Liver (tissue), 7 donors: ENCODE measurements at regions not wholly inside any gene's neighbourhood (a gene's known extent, or its start where the extent isn't known, plus 50 kb on each side); places are given as distances from the start of the nearest gene placed in this dataset.

Experiments used
- DNase-seq: peaks from one replicate; pipeline ENCODE4 v3.0.0-alpha.2; 2017; ENCODE audit warnings: low spot score
- H3K27ac ChIP-seq, 2 donors: one replicate each; pipeline ENCODE4 v1.7.0; 2013; ENCODE audit warnings: inconsistent platforms in 2 of 2, low read length in 2 of 2, control low read depth in 1 of 2, low read depth in 1 of 2, mild to moderate bottlenecking in 1 of 2
- H3K27me3 ChIP-seq, 4 donors: one replicate each; pipeline versions ENCODE4 v1.6.1 to v1.7.0; 2013; ENCODE audit warnings: low read length in 3 of 4, inconsistent platforms in 1 of 4, mild to moderate bottlenecking in 1 of 4, moderate library complexity in 1 of 4; ENCODE audit not compliant: control insufficient read depth in 4 of 4, insufficient read depth in 4 of 4
- H3K36me3 ChIP-seq, 4 donors: one replicate each; pipeline versions ENCODE4 v1.6.1 to v1.7.0; 2013; ENCODE audit warnings: low read length in 3 of 4, mild to moderate bottlenecking in 3 of 4, low read depth in 1 of 4, moderate library complexity in 1 of 4; ENCODE audit not compliant: control insufficient read depth in 4 of 4, insufficient read depth in 3 of 4
- H3K4me1 ChIP-seq, 4 donors: one replicate each; pipeline versions ENCODE4 v1.6.1 to v1.7.0; 2013; ENCODE audit warnings: low read length in 3 of 4, mild to moderate bottlenecking in 3 of 4, moderate library complexity in 1 of 4; ENCODE audit not compliant: control insufficient read depth in 4 of 4, insufficient read depth in 4 of 4
- H3K4me3 ChIP-seq, 3 donors: one replicate each; pipeline versions ENCODE4 v1.6.1 to v1.7.0; 2013; ENCODE audit warnings: low read length in 3 of 3, control low read depth in 1 of 3, low read depth in 1 of 3, mild to moderate bottlenecking in 1 of 3
- H3K9ac ChIP-seq, 2 donors: one replicate each; pipeline ENCODE4 v1.7.0; 2013; ENCODE audit warnings: low read length in 2 of 2, mild to moderate bottlenecking in 2 of 2, moderate library complexity in 2 of 2, control low read depth in 1 of 2, low read depth in 1 of 2
- H3K9me3 ChIP-seq, 4 donors: one replicate each; pipeline versions ENCODE4 v1.6.1 to v1.7.0; 2013; ENCODE audit warnings: low read length in 3 of 4; ENCODE audit not compliant: control insufficient read depth in 4 of 4
- ATF3 ChIP-seq: IDR thresholded peaks from 2 replicates; pipeline ENCODE4 v1.6.1; 2016; ENCODE audit warnings: antibody characterized with exemption
- EGR1 ChIP-seq, 2 donors: IDR thresholded peaks; 2 replicates each; pipeline ENCODE4 v1.6.1; 2016 to 2018; ENCODE audit warnings: antibody characterized with exemption in 2 of 2, low read depth in 2 of 2
- GABPA ChIP-seq, 2 donors: IDR thresholded peaks in 1 of 2; conservative IDR thresholded peaks in 1 of 2; 2 replicates each; pipeline ENCODE4 v1.6.1; 2016; ENCODE audit warnings: antibody characterized with exemption in 2 of 2, mild to moderate bottlenecking in 1 of 2, moderate library complexity in 1 of 2
- HNF4A ChIP-seq, 2 donors: conservative IDR thresholded peaks; 2 replicates each; pipeline ENCODE4 v1.6.1; 2016; ENCODE audit warnings: antibody characterized with exemption in 2 of 2, mild to moderate bottlenecking in 2 of 2
- HNF4G ChIP-seq: IDR thresholded peaks from 2 replicates; pipeline ENCODE4 v1.6.1; 2016; ENCODE audit warnings: antibody characterized with exemption
- JUND ChIP-seq, 2 donors: IDR thresholded peaks; 2 replicates each; pipeline ENCODE4 v1.6.1; 2016; ENCODE audit warnings: antibody characterized with exemption in 2 of 2
- NR2F2 ChIP-seq: IDR thresholded peaks from 2 replicates; pipeline ENCODE4 v1.6.1; 2016; ENCODE audit warnings: antibody characterized with exemption
- REST ChIP-seq: IDR thresholded peaks from 2 replicates; pipeline ENCODE4 v1.6.1; 2016; ENCODE audit warnings: antibody characterized with exemption, mild to moderate bottlenecking
- RXRA ChIP-seq, 2 donors: IDR thresholded peaks; 2 replicates each; pipeline ENCODE4 v1.6.1; 2017 to 2018; ENCODE audit warnings: antibody characterized with exemption in 2 of 2, mild to moderate bottlenecking in 1 of 2
- SP1 ChIP-seq: IDR thresholded peaks from 2 replicates; pipeline ENCODE4 v1.6.1; 2018; ENCODE audit warnings: antibody characterized with exemption, mild to moderate bottlenecking
- TAF1 ChIP-seq: conservative IDR thresholded peaks from 2 replicates; pipeline ENCODE4 v1.6.1; 2016; ENCODE audit warnings: antibody characterized with exemption, mild to moderate bottlenecking
- YY1 ChIP-seq: IDR thresholded peaks from 2 replicates; pipeline ENCODE4 v1.6.1; 2016; ENCODE audit warnings: antibody characterized with exemption, mild to moderate bottlenecking
- WGBS: extraction: QIAGEN DNeasy Blood & Tissue Kit; methylation state at CpG from one replicate; pipeline ENCODE4 v1.1.7; 2013; 5-methylcytosine and 5-hydroxymethylcytosine counted together
- donor health status: healthy.
- donor health status: healthy.
- donor health status: healthy.
- donor health status: healthy.

- no peak for DNase-seq
- Histone ChIP-seq H3K4me3 (no peak overlapping the region), H3K4me1 (no peaks in the 10 kb centered on the region), H3K27ac (no peak overlapping the region), H3K9ac (no peak overlapping the region), H3K9me3 (no peaks in the 10 kb centered on the region), H3K27me3 (peaks cover 0 to 4% (median 0%) of the 10 kb centered on the region in 4 donors), H3K36me3 (no peaks in the 10 kb centered on the region)
- 53% methylated on average over 2 of the region's 2 CpGs for WGBS
- TF ChIP-seq GABPA (IDR thresholded peaks at IDR 0.05 in 1 of 2, conservative IDR thresholded peaks at IDR 0.05 in 1 of 2) (no peak), HNF4A (conservative IDR thresholded peaks at IDR 0.05) (no peak), HNF4G (no peak), TAF1 (no peak), EGR1 (IDR thresholded peaks at IDR 0.05; ENCODE audit: low read depth in 2 of 2) (no peak), JUND (IDR thresholded peaks at IDR 0.05) (no peak), RXRA (IDR thresholded peaks at IDR 0.05) (no peak)
These were observed 210.4 kb upstream of the ELAC2 start for GRCh38 chr17:13228225-13228624.

- 28% methylated on average over 4 of the region's 4 CpGs for WGBS
- no peak for DNase-seq
- no peak for TF ChIP-seq JUND (IDR thresholded peaks at IDR 0.05)
- no peak for TF ChIP-seq SP1
- TF ChIP-seq RXRA (IDR thresholded peaks at IDR 0.05): no peak
- no peak for TF ChIP-seq REST
- TF ChIP-seq EGR1 (IDR thresholded peaks at IDR 0.05; ENCODE audit: low read depth in 2 of 2): no peak
- TF ChIP-seq NR2F2: no peak
- no peak for TF ChIP-seq HNF4A (conservative IDR thresholded peaks at IDR 0.05)
- TF ChIP-seq ATF3: no peak
- no peak for TF ChIP-seq GABPA (IDR thresholded peaks at IDR 0.05 in 1 of 2, conservative IDR thresholded peaks at IDR 0.05 in 1 of 2)
These were observed 205.1 kb upstream of the ELAC2 start for GRCh38 chr17:13222975-13223374.

GRCh38 chr17:13212860-13213259 is 195.0 kb upstream of the ELAC2 start:
- H3K27ac ChIP-seq: no peak overlapping the region
- peaks cover 0 to 4% (median 2%) of the 10 kb centered on the region in 4 donors for H3K9me3 ChIP-seq
- DNase-seq: no peak
- H3K9ac ChIP-seq: no peak overlapping the region
- no peaks in the 10 kb centered on the region for H3K4me1 ChIP-seq
- no peak for TF ChIP-seq YY1
- TF ChIP-seq HNF4G: no peak
- no peak for TF ChIP-seq RXRA (IDR thresholded peaks at IDR 0.05)
- TF ChIP-seq JUND (IDR thresholded peaks at IDR 0.05): no peak
- TF ChIP-seq HNF4A (conservative IDR thresholded peaks at IDR 0.05): no peak
- no peaks in the 10 kb centered on the region for H3K36me3 ChIP-seq
- no peak overlapping the region for H3K4me3 ChIP-seq
- H3K27me3 ChIP-seq: no peaks in the 10 kb centered on the region

More at GRCh38 chr17:13222975-13223374, 205.1 kb upstream of the ELAC2 start:
- Histone ChIP-seq H3K9ac (no peak overlapping the region), H3K9me3 (no peaks in the 10 kb centered on the region), H3K27ac (no peak overlapping the region), H3K4me1 (no peaks in the 10 kb centered on the region), H3K36me3 (no peaks in the 10 kb centered on the region), H3K27me3 (peaks cover 0 to 4% (median 0%) of the 10 kb centered on the region in 4 donors), H3K4me3 (no peak overlapping the region)
